H1 (cell line): ENCODE measurements at regions not wholly inside any gene's neighbourhood (a gene's known extent, or its start where the extent isn't known, plus 50 kb on each side); places are given as distances from the start of the nearest gene placed in this dataset.

Experiments used
- CTCF ChIA-PET: fragments of 300-600 bp; sonication (Branson Sonifier 250); formaldehyde crosslinking; loops from one replicate; lab custom pipeline; 2021; ENCODE audit not compliant: partially characterized antibody; lab: Charles Lee
- POLR2A ChIA-PET: fragments of 300-600 bp; sonication (Branson Sonifier 250); formaldehyde crosslinking; loops from one replicate; lab custom pipeline; 2021; ENCODE audit warnings: inconsistent platforms; ENCODE audit not compliant: partially characterized antibody; lab: Charles Lee
- DNase-seq, 2 experiments: peaks; one replicate each; pipeline versions ENCODE4 v3.0.0 to v3.0.0-alpha.2; 2010 to 2022; ENCODE audit warnings: low spot score in 2 of 2, low read depth in 1 of 2, mixed read lengths in 1 of 2
- FAIRE-seq: peaks from 2 replicates; lab custom pipeline; 2011; peaks lifted over from hg19 to GRCh38; lab: Jason Lieb, UNC
- H2AFZ ChIP-seq: 2 replicates; pipeline ENCODE4 v1.8.1; 2012; ENCODE audit warnings: low read length, inconsistent platforms
- H2AK5ac ChIP-seq: 2 replicates; pipeline ENCODE4 v1.6.1; 2013; ENCODE audit warnings: low read depth, low read length
- H2BK120ac ChIP-seq: replicated peaks from 2 replicates; pipeline ENCODE3; 2013; ENCODE audit warnings: low read depth, low read length, inconsistent platforms
- H2BK12ac ChIP-seq: 2 replicates; pipeline ENCODE4 v1.6.1; 2013; ENCODE audit warnings: low read depth, low read length
- H2BK15ac ChIP-seq: 2 replicates; pipeline ENCODE4 v1.6.1; 2013; ENCODE audit warnings: low read length
- H2BK20ac ChIP-seq: 2 replicates; pipeline ENCODE4 v1.6.1; 2013; ENCODE audit warnings: low read length
- H2BK5ac ChIP-seq: 2 replicates; pipeline ENCODE4 v1.6.1; 2013; ENCODE audit warnings: low read depth, low read length
- H3K14ac ChIP-seq: 2 replicates; pipeline ENCODE4 v1.6.1; 2013; ENCODE audit warnings: inconsistent platforms; ENCODE audit not compliant: insufficient read length
- H3K18ac ChIP-seq: 2 replicates; pipeline ENCODE4 v1.6.1; 2013; ENCODE audit warnings: low read length; ENCODE audit errors: extremely low read depth
- H3K23ac ChIP-seq: 2 replicates; pipeline ENCODE4 v1.6.1; 2013; ENCODE audit warnings: inconsistent platforms; ENCODE audit not compliant: insufficient read length
- H3K23me2 ChIP-seq: 2 replicates; pipeline ENCODE4 v1.6.1; 2013; ENCODE audit warnings: low read depth, low read length
- H3K27ac ChIP-seq: 2 replicates; pipeline ENCODE4 v1.6.1; 2011; ENCODE audit warnings: low read depth, low read length, inconsistent platforms
- H3K27me3 ChIP-seq, 4 experiments: replicated peaks in 1 of 4; 1 replicate in 1 of 4; 2 replicates in 3 of 4; pipeline versions ENCODE4 v1.6.1 to v1.8.1; 2011 to 2013; ENCODE audit warnings: low read length in 3 of 4, mild to moderate bottlenecking in 3 of 4, inconsistent platforms in 2 of 4, mixed read lengths in 2 of 4, moderate library complexity in 1 of 4; ENCODE audit not compliant: control insufficient read depth in 3 of 4, insufficient read depth in 3 of 4; ENCODE audit errors: extremely low read depth in 1 of 4
- H3K36me3 ChIP-seq, 4 experiments: 2 replicates each; pipeline versions ENCODE4 v1.6.1 to v1.8.1; 2011 to 2013; ENCODE audit warnings: mild to moderate bottlenecking in 4 of 4, low read length in 3 of 4, moderate library complexity in 2 of 4, control low read depth in 1 of 4, inconsistent platforms in 1 of 4; ENCODE audit not compliant: insufficient read depth in 4 of 4, control insufficient read depth in 2 of 4
- H3K4ac ChIP-seq: replicated peaks from 2 replicates; pipeline ENCODE3; 2013; ENCODE audit warnings: low read length, low read depth, mixed read lengths, inconsistent platforms; ENCODE audit not compliant: insufficient read length
- H3K4me1 ChIP-seq, 4 experiments: replicated peaks in 1 of 4; 1 replicate in 1 of 4; 2 replicates in 3 of 4; pipeline versions ENCODE4 v1.6.1 to v1.8.1; 2011 to 2013; ENCODE audit warnings: low read length in 3 of 4, inconsistent platforms in 2 of 4, mixed read lengths in 1 of 4; ENCODE audit not compliant: insufficient read depth in 4 of 4, control insufficient read depth in 3 of 4
- H3K4me2 ChIP-seq, 2 experiments: 2 replicates each; pipeline versions ENCODE4 v1.6.1 to v1.8.1; 2011 to 2013; ENCODE audit warnings: low read depth in 2 of 2, low read length in 2 of 2, control low read depth in 1 of 2, inconsistent platforms in 1 of 2, mild to moderate bottlenecking in 1 of 2; ENCODE audit not compliant: insufficient read depth in 1 of 2
- H3K4me3 ChIP-seq, 4 experiments: fragments of 200-600, 300-600 bp in 1 of 4; sonication (generic), shearing (Covaris generic), sonication (Bioruptor Twin) in 1 of 4; 2 replicates each; pipeline versions ENCODE4 v1.5.1 to v1.8.1; 2011 to 2016; ENCODE audit warnings: low read length in 4 of 4, low read depth in 3 of 4, control low read depth in 2 of 4, inconsistent platforms in 2 of 4, mild to moderate bottlenecking in 2 of 4, mixed read lengths in 1 of 4, moderate library complexity in 1 of 4; ENCODE audit not compliant: insufficient read depth in 2 of 4; ENCODE audit errors: extremely low read depth in 1 of 4
- H3K56ac ChIP-seq: replicated peaks from 2 replicates; pipeline ENCODE3; 2013; ENCODE audit warnings: low read depth, mild to moderate bottlenecking, mixed read lengths, low read length, inconsistent platforms; ENCODE audit not compliant: insufficient read length
- H3K79me1 ChIP-seq: 2 replicates; pipeline ENCODE4 v1.6.1; 2013; ENCODE audit warnings: low read depth, low read length, control low read depth
- H3K79me2 ChIP-seq, 2 experiments: 2 replicates each; pipeline versions ENCODE4 v1.6.1 to v1.8.1; 2012 to 2013; ENCODE audit warnings: low read length in 2 of 2, mild to moderate bottlenecking in 2 of 2, inconsistent platforms in 1 of 2; ENCODE audit not compliant: insufficient read depth in 2 of 2, control insufficient read depth in 1 of 2
- H3K9ac ChIP-seq, 4 experiments: replicated peaks in 1 of 4; 1 replicate in 1 of 4; 2 replicates in 3 of 4; pipeline versions ENCODE4 v1.6.1 to v1.8.1; 2011 to 2013; ENCODE audit warnings: low read depth in 3 of 4, low read length in 3 of 4, control low read depth in 2 of 4, mild to moderate bottlenecking in 2 of 4, moderate library complexity in 2 of 4, inconsistent platforms in 1 of 4; ENCODE audit errors: extremely low read depth in 1 of 4
- H3K9me3 ChIP-seq, 2 experiments: 2 replicates each; pipeline versions ENCODE4 v1.6.1 to v1.8.1; 2012 to 2013; ENCODE audit warnings: mild to moderate bottlenecking in 2 of 2, moderate library complexity in 2 of 2, control low read depth in 1 of 2, inconsistent platforms in 1 of 2, low read depth in 1 of 2, low read length in 1 of 2, mixed read lengths in 1 of 2; ENCODE audit not compliant: insufficient read depth in 2 of 2
- H4K20me1 ChIP-seq, 2 experiments: replicated peaks in 1 of 2; 2 replicates each; pipeline versions ENCODE3 to v1.8.1; 2011 to 2013; ENCODE audit warnings: inconsistent platforms in 2 of 2, low read length in 2 of 2, mild to moderate bottlenecking in 1 of 2; ENCODE audit not compliant: insufficient read depth in 2 of 2, control insufficient read depth in 1 of 2
- H4K5ac ChIP-seq: 2 replicates; pipeline ENCODE4 v1.6.1; 2013; ENCODE audit warnings: low read length, low read depth, mixed read lengths, inconsistent platforms; ENCODE audit not compliant: insufficient read length
- H4K8ac ChIP-seq: 2 replicates; pipeline ENCODE4 v1.8.0; 2013; ENCODE audit warnings: mild to moderate bottlenecking, moderate library complexity, low read length, inconsistent platforms; ENCODE audit not compliant: insufficient read depth; ENCODE audit errors: extremely low read depth
- H4K91ac ChIP-seq: replicated peaks from 2 replicates; pipeline ENCODE3; 2013; ENCODE audit warnings: low read length, mixed read lengths, inconsistent platforms; ENCODE audit not compliant: insufficient read length
- CTCF ChIP-seq, 3 experiments: IDR thresholded peaks; 1 replicate in 2 of 3; 2 replicates in 1 of 3; pipeline versions ENCODE4 v1.5.1 to v1.6.1; 2011; ENCODE audit warnings: low read length in 3 of 3, mild to moderate bottlenecking in 3 of 3, inconsistent platforms in 2 of 3, low read depth in 1 of 3, moderate library complexity in 1 of 3; ENCODE audit not compliant: insufficient read depth in 1 of 3; ENCODE audit errors: control extremely low read depth in 1 of 3
- FOSL1 ChIP-seq: IDR thresholded peaks from 2 replicates; pipeline ENCODE4 v1.6.1; 2011; ENCODE audit warnings: mild to moderate bottlenecking, low read depth, low read length, moderate library complexity; ENCODE audit not compliant: insufficient read depth
- HDAC2 ChIP-seq, 2 experiments: fragments of 300-600 bp in 1 of 2; sonication (generic) in 1 of 2; IDR thresholded peaks; 2 replicates each; pipeline ENCODE4 v1.6.1; 2011 to 2012; ENCODE audit warnings: low read depth in 2 of 2, low read length in 2 of 2, mild to moderate bottlenecking in 2 of 2, moderate library complexity in 2 of 2, borderline replicate concordance in 1 of 2, inconsistent platforms in 1 of 2
- HDAC6 ChIP-seq: IDR thresholded peaks from one replicate; pipeline ENCODE4 v1.7.1; 2012; ENCODE audit warnings: low read depth, mild to moderate bottlenecking, inconsistent platforms, low read length, moderate library complexity
- RNF2 ChIP-seq: fragments of 200-900, 300-1000 bp; sonication (generic); IDR thresholded peaks from 2 replicates; pipeline ENCODE4 v1.7.1; 2016; ENCODE audit warnings: borderline replicate concordance, low read depth, mild to moderate bottlenecking, antibody characterized with exemption, low read length; ENCODE audit not compliant: poor library complexity, severe bottlenecking; ENCODE audit errors: missing control alignments
- SIN3A ChIP-seq, 2 experiments: IDR thresholded peaks in 1 of 2; conservative IDR thresholded peaks in 1 of 2; 2 replicates each; pipeline ENCODE4 v1.6.1; 2011 to 2012; ENCODE audit warnings: low read length in 2 of 2, improper control_type of control experiment in 1 of 2, low read depth in 1 of 2, mild to moderate bottlenecking in 1 of 2
- TAF7 ChIP-seq: optimal IDR thresholded peaks from 2 replicates; pipeline ENCODE3; 2011; ENCODE audit warnings: low read depth, mild to moderate bottlenecking, inconsistent platforms, low read length, moderate library complexity, borderline replicate concordance
- TCF12 ChIP-seq: IDR thresholded peaks from 2 replicates; pipeline ENCODE4 v1.6.1; 2011; ENCODE audit warnings: low read depth, mild to moderate bottlenecking, low read length
- YY1 ChIP-seq: IDR thresholded peaks from 2 replicates; pipeline ENCODE4 v1.6.1; 2011; ENCODE audit warnings: low read depth, mild to moderate bottlenecking, low read length
- WGBS, 2 experiments: shearing (Covaris generic) in 1 of 2; methylation state at CpG; one replicate each; pipeline versions ENCODE4 v1.1.6 to v1.1.7; 2013 to 2015; ENCODE audit warnings: low lambda C conversion rate in 2 of 2, mixed read lengths in 2 of 2, inconsistent platforms in 1 of 2, low coverage in 1 of 2, missing lambda C conversion rate in 1 of 2; ENCODE audit not compliant: insufficient replicate concordance in 2 of 2, insufficient coverage in 1 of 2, insufficient read length in 1 of 2; ENCODE audit errors: extremely low coverage in 1 of 2, missing lambda C conversion rate in 1 of 2; 5-methylcytosine and 5-hydroxymethylcytosine counted together

- H3K9ac ChIP-seq: no peak overlapping the region
- no peak overlapping the region for H2BK20ac ChIP-seq
- H3K14ac ChIP-seq: no peak overlapping the region
- WGBS, 2 experiments: 84% methylated on average over 8 of the region's 8 CpGs; no CpG with 5 or more reads in 1 of the 2 experiments
- no peaks in the 10 kb centered on the region for H4K20me1 ChIP-seq
- no peak overlapping the region for H2AFZ ChIP-seq
- no peak overlapping the region for H4K8ac ChIP-seq
- no peak overlapping the region for H4K5ac ChIP-seq
- POLR2A ChIA-PET: interaction anchor here (1.3 kb wide), 1 partner anchor 11 kb away, joined by 3 read pairs; no protein-coding TSS in a partner anchor
- H3K18ac ChIP-seq: no peak overlapping the region
- no peak overlapping the region for H3K27ac ChIP-seq
- no peak overlapping the region for H3K4ac ChIP-seq
- no peak for DNase-seq
- no peaks in the 10 kb centered on the region for H3K27me3 ChIP-seq
- no peaks in the 10 kb centered on the region for H3K36me3 ChIP-seq
- FAIRE-seq: no peak
- H4K91ac ChIP-seq: no peak overlapping the region
- H2BK120ac ChIP-seq: no peak overlapping the region
- H3K4me3 ChIP-seq: no peak overlapping the region
- peaks cover 0 to 6% (median 0%) of the 10 kb centered on the region in 4 experiments; a peak in 2 of 7 replicates for H3K4me1 ChIP-seq
- no peak overlapping the region for H2BK5ac ChIP-seq
- no peaks in the 10 kb centered on the region for H3K23me2 ChIP-seq
- no peaks in the 10 kb centered on the region for H3K79me1 ChIP-seq
- CTCF ChIA-PET: interaction anchor here (1.1 kb wide), 1 partner anchor 23 kb away, joined by 4 read pairs; no protein-coding TSS in a partner anchor
- no peak overlapping the region; the same call in 1 of the 2 replicates for H2BK12ac ChIP-seq
- H3K79me2 ChIP-seq: no peaks in the 10 kb centered on the region
- H3K9me3 ChIP-seq: no peaks in the 10 kb centered on the region
- H3K4me2 ChIP-seq: no peak overlapping the region
- no peak overlapping the region for H2AK5ac ChIP-seq
- H3K56ac ChIP-seq: no peak overlapping the region
- no peak for TF ChIP-seq TAF7
- no peak for TF ChIP-seq YY1
- TF ChIP-seq HDAC6: no peak
- no peak for TF ChIP-seq SIN3A (conservative IDR thresholded peaks at IDR 0.05 in 1 of 2, IDR thresholded peaks at IDR 0.05 in 1 of 2; ENCODE audit: low read depth in 1 of 2, low read length in 2 of 2)
- TF ChIP-seq CTCF (IDR thresholded peaks at IDR 0.05; ENCODE audit: control extremely low read depth in 1 of 3, insufficient read depth in 1 of 3, low read depth in 1 of 3, low read length in 3 of 3): no peak
- TF ChIP-seq RNF2: no peak
- TF ChIP-seq TCF12: no peak
- TF ChIP-seq FOSL1: no peak
- TF ChIP-seq HDAC2 (IDR thresholded peaks at IDR 0.05; ENCODE audit: borderline replicate concordance in 1 of 2, low read depth in 2 of 2, low read length in 2 of 2): no peak
- H3K23ac ChIP-seq: no peak overlapping the region
- no peak overlapping the region for H2BK15ac ChIP-seq
Observed at GRCh38 chr15:75763137-75763611, 50.5 kb upstream of the CSPG4 start.
